HEK293 (cell line): ENCODE measurements at regions not wholly inside any gene's neighbourhood (a gene's known extent, or its start where the extent isn't known, plus 50 kb on each side); places are given as distances from the start of the nearest gene placed in this dataset.

Experiments
- CTCF ChIA-PET: fragments of 350-600 bp; formaldehyde crosslinking; extraction: SDS; loops from one replicate; lab custom pipeline; 2021; ENCODE audit warnings: antibody characterized with exemption; lab: Yijun Ruan, JAX
- POLR2A ChIA-PET: fragments of 300-600 bp; formaldehyde crosslinking; extraction: SDS; loops from one replicate; lab custom pipeline; 2020; ENCODE audit warnings: antibody characterized with exemption, inconsistent platforms; lab: Yijun Ruan, JAX
- H3K27ac ChIP-seq: fragments of 200-500 bp; sonication (Bioruptor generic); 2 replicates; pipeline ENCODE4 v1.5.1; 2014; ENCODE audit warnings: low read depth, low read length, control low read depth, inconsistent platforms; ENCODE audit errors: extremely low read depth
- H3K36me3 ChIP-seq, 2 experiments: fragments of 200-500 bp in 1 of 2; sonication (Bioruptor generic) in 1 of 2; 1 replicate in 1 of 2; 2 replicates in 1 of 2; pipeline ENCODE4 v1.5.1; 2014 to 2017; ENCODE audit warnings: inconsistent platforms in 2 of 2, low read length in 2 of 2; ENCODE audit not compliant: control insufficient read depth in 2 of 2, insufficient read depth in 1 of 2
- H3K4me1 ChIP-seq: fragments of 200-500 bp; sonication (Bioruptor generic); 2 replicates; pipeline ENCODE4 v1.5.1; 2014; ENCODE audit warnings: mild to moderate bottlenecking, low read length, inconsistent platforms; ENCODE audit not compliant: control insufficient read depth, insufficient read depth
- H3K4me3 ChIP-seq: 2 replicates; pipeline ENCODE4 v1.5.1; 2011; ENCODE audit warnings: low read depth, mild to moderate bottlenecking, control low read depth, low read length, moderate library complexity
- H3K9me3 ChIP-seq: fragments of 200-500 bp; sonication (Bioruptor generic); 2 replicates; pipeline ENCODE4 v1.5.1; 2014; ENCODE audit warnings: low read depth, low read length, inconsistent platforms; ENCODE audit not compliant: control insufficient read depth, insufficient read depth
- FEZF1 ChIP-seq: fragments of 450-650 bp; formaldehyde crosslinking; IDR thresholded peaks from 2 replicates; pipeline ENCODE4 v1.5.1; 2016; ENCODE audit warnings: missing biosample characterization, missing genetic modification characterization
- GLI2 ChIP-seq: fragments of 450-650 bp; formaldehyde crosslinking; IDR thresholded peaks from 2 replicates; pipeline ENCODE4; 2017; ENCODE audit warnings: missing biosample characterization, missing genetic modification characterization, low read depth, borderline replicate concordance
- IKZF3 ChIP-seq: fragments of 450-650 bp; IDR thresholded peaks from 2 replicates; pipeline ENCODE4 v1.5.0; 2018; ENCODE audit warnings: missing biosample characterization, mild to moderate bottlenecking, missing genetic modification characterization, moderate library complexity
- KLF9 ChIP-seq: fragments of 450-650 bp; formaldehyde crosslinking; IDR thresholded peaks from 2 replicates; pipeline ENCODE4 v1.5.1; 2016; ENCODE audit warnings: missing biosample characterization, missing genetic modification characterization, low read depth
- RBAK ChIP-seq: fragments of 450-650 bp; formaldehyde crosslinking; IDR thresholded peaks from 2 replicates; pipeline ENCODE4 v1.5.1; 2016; ENCODE audit warnings: missing biosample characterization, missing genetic modification characterization
- SCRT1 ChIP-seq: fragments of 450-650 bp; formaldehyde crosslinking; IDR thresholded peaks from 2 replicates; pipeline ENCODE4 v1.5.1; 2016; ENCODE audit warnings: missing biosample characterization, missing genetic modification characterization, borderline replicate concordance
- WT1 ChIP-seq: fragments of 450-650 bp; formaldehyde crosslinking; IDR thresholded peaks from 2 replicates; pipeline ENCODE4 v1.5.1; 2016; ENCODE audit warnings: missing biosample characterization, missing genetic modification characterization
- ZBTB20 ChIP-seq: fragments of 450-650 bp; formaldehyde crosslinking; IDR thresholded peaks from 2 replicates; pipeline ENCODE4 v1.5.1; 2016; ENCODE audit warnings: missing biosample characterization, missing genetic modification characterization
- ZFP37 ChIP-seq: fragments of 450-650 bp; formaldehyde crosslinking; IDR thresholded peaks from 2 replicates; pipeline ENCODE4 v1.5.1; 2016; ENCODE audit warnings: missing biosample characterization, missing genetic modification characterization
- ZNF112 ChIP-seq: fragments of 450-650 bp; formaldehyde crosslinking; IDR thresholded peaks from 2 replicates; pipeline ENCODE4 v1.5.0; 2017; ENCODE audit warnings: missing biosample characterization, missing genetic modification characterization
- ZNF132 ChIP-seq: fragments of 450-650 bp; formaldehyde crosslinking; IDR thresholded peaks from 2 replicates; pipeline ENCODE4 v1.5.1; 2017; ENCODE audit warnings: missing biosample characterization, missing genetic modification characterization, borderline replicate concordance
- ZNF146 ChIP-seq: fragments of 450-650 bp; formaldehyde crosslinking; IDR thresholded peaks from 2 replicates; pipeline ENCODE4 v1.5.1; 2016; ENCODE audit warnings: missing biosample characterization, missing genetic modification characterization
- ZNF155 ChIP-seq: fragments of 450-650 bp; formaldehyde crosslinking; IDR thresholded peaks from 2 replicates; pipeline ENCODE4 v1.5.1; 2016; ENCODE audit warnings: missing biosample characterization, missing genetic modification characterization
- ZNF175 ChIP-seq: fragments of 450-650 bp; formaldehyde crosslinking; IDR thresholded peaks from 2 replicates; pipeline ENCODE4 v1.5.1; 2016; ENCODE audit warnings: missing biosample characterization, missing genetic modification characterization
- ZNF19 ChIP-seq: fragments of 450-650 bp; formaldehyde crosslinking; IDR thresholded peaks from 2 replicates; pipeline ENCODE4; 2016; ENCODE audit warnings: missing biosample characterization, missing genetic modification characterization, low read depth
- ZNF202 ChIP-seq: fragments of 450-650 bp; formaldehyde crosslinking; IDR thresholded peaks from 2 replicates; pipeline ENCODE4 v1.5.1; 2016; ENCODE audit warnings: missing biosample characterization, missing genetic modification characterization, borderline replicate concordance
- ZNF214 ChIP-seq: fragments of 450-650 bp; formaldehyde crosslinking; IDR thresholded peaks from 2 replicates; pipeline ENCODE4 v1.5.1; 2017; ENCODE audit warnings: missing biosample characterization, mild to moderate bottlenecking, missing genetic modification characterization, borderline replicate concordance
- ZNF362 ChIP-seq: fragments of 450-650 bp; formaldehyde crosslinking; IDR thresholded peaks from 2 replicates; pipeline ENCODE4 v1.5.1; 2016; ENCODE audit warnings: missing biosample characterization, missing genetic modification characterization
- ZNF391 ChIP-seq: fragments of 450-650 bp; formaldehyde crosslinking; IDR thresholded peaks from 2 replicates; pipeline ENCODE4 v1.5.1; 2016; ENCODE audit warnings: low read depth, missing biosample characterization, missing genetic modification characterization, borderline replicate concordance
- ZNF433 ChIP-seq: fragments of 450-650 bp; formaldehyde crosslinking; IDR thresholded peaks from 2 replicates; pipeline ENCODE4 v1.5.1; 2016; ENCODE audit warnings: missing biosample characterization, missing genetic modification characterization, low read depth
- ZNF529 ChIP-seq: fragments of 450-650 bp; formaldehyde crosslinking; IDR thresholded peaks from 2 replicates; pipeline ENCODE4 v1.5.1; 2017; ENCODE audit warnings: missing genetic modification characterization, missing biosample characterization; ENCODE audit not compliant: insufficient replicate concordance
- ZNF580 ChIP-seq: fragments of 450-650 bp; formaldehyde crosslinking; IDR thresholded peaks from 2 replicates; pipeline ENCODE4 v1.5.1; 2016; ENCODE audit warnings: missing biosample characterization, missing genetic modification characterization
- ZNF621 ChIP-seq: fragments of 450-650 bp; formaldehyde crosslinking; IDR thresholded peaks from 2 replicates; pipeline ENCODE4 v1.5.1; 2017; ENCODE audit warnings: missing biosample characterization, missing genetic modification characterization
- ZNF626 ChIP-seq: fragments of 450-650 bp; sonication (Bioruptor Pico); formaldehyde crosslinking; IDR thresholded peaks from 2 replicates; pipeline ENCODE4 v1.5.1; 2018; ENCODE audit warnings: missing biosample characterization, missing genetic modification characterization, inconsistent platforms
- ZNF629 ChIP-seq: fragments of 450-650 bp; formaldehyde crosslinking; IDR thresholded peaks from 2 replicates; pipeline ENCODE4 v1.5.1; 2017; ENCODE audit warnings: missing biosample characterization, missing genetic modification characterization
- ZNF639 ChIP-seq: fragments of 450-650 bp; formaldehyde crosslinking; IDR thresholded peaks from 2 replicates; pipeline ENCODE4 v1.5.1; 2016; ENCODE audit warnings: missing biosample characterization, missing genetic modification characterization
- ZNF654 ChIP-seq: fragments of 450-650 bp; formaldehyde crosslinking; IDR thresholded peaks from 2 replicates; pipeline ENCODE4 v1.5.1; 2016; ENCODE audit warnings: low read depth, missing biosample characterization, missing genetic modification characterization
- ZNF791 ChIP-seq: fragments of 450-650 bp; formaldehyde crosslinking; IDR thresholded peaks from 2 replicates; pipeline ENCODE4 v1.5.1; 2016; ENCODE audit warnings: missing biosample characterization, missing genetic modification characterization
- ZSCAN18 ChIP-seq: fragments of 450-650 bp; formaldehyde crosslinking; IDR thresholded peaks from 2 replicates; pipeline ENCODE4 v1.5.1; 2016; ENCODE audit warnings: missing biosample characterization, missing genetic modification characterization
- ZSCAN23 ChIP-seq: fragments of 450-650 bp; formaldehyde crosslinking; IDR thresholded peaks from 2 replicates; pipeline ENCODE4 v1.5.1; 2016; ENCODE audit warnings: missing biosample characterization, missing genetic modification characterization

- POLR2A ChIA-PET: no interaction called here
- H3K9me3 ChIP-seq: no peaks in the 10 kb centered on the region
- no peaks in the 10 kb centered on the region for H3K4me1 ChIP-seq
- TF ChIP-seq FEZF1 (no peak), ZSCAN18 (tag by site-specific recombination) (no peak), RBAK (no peak), ZNF391 (tag by site-specific recombination) (no peak), ZNF19 (no peak), ZNF580 (no peak), ZNF146 (tag by site-specific recombination) (no peak), KLF9 (no peak)
- no peak overlapping the region for H3K4me3 ChIP-seq
- no peaks in the 10 kb centered on the region for H3K36me3 ChIP-seq
- H3K27ac ChIP-seq: no peak overlapping the region
- CTCF ChIA-PET: no interaction called here
These were observed 1095.3 kb downstream of the TTLL7 start for GRCh38 chr1:82903626-82904025.

- POLR2A ChIA-PET: no interaction called here
- H3K27ac ChIP-seq: no peak overlapping the region
- H3K4me1 ChIP-seq: no peaks in the 10 kb centered on the region
- H3K36me3 ChIP-seq: no peaks in the 10 kb centered on the region
- TF ChIP-seq GLI2 (tag by site-specific recombination) (no peak), ZNF433 (tag by site-specific recombination) (no peak), ZSCAN18 (tag by site-specific recombination) (no peak), WT1 (tag by site-specific recombination) (no peak), ZNF654 (tag by site-specific recombination) (no peak), ZSCAN23 (tag by site-specific recombination) (no peak), ZNF791 (tag by site-specific recombination) (no peak), ZNF202 (tag by site-specific recombination) (no peak), ZBTB20 (tag by site-specific recombination) (no peak)
- H3K9me3 ChIP-seq: no peaks in the 10 kb centered on the region
- CTCF ChIA-PET: no interaction called here
- H3K4me3 ChIP-seq: no peak overlapping the region
These were observed 1097.4 kb downstream of the TTLL7 start for GRCh38 chr1:82901561-82901960.

- H3K4me1 ChIP-seq: no peaks in the 10 kb centered on the region
- no peak overlapping the region for H3K27ac ChIP-seq
- ChIA-PET POLR2A (no interaction called here), CTCF (no interaction called here)
- no peak overlapping the region for H3K4me3 ChIP-seq
- no peaks in the 10 kb centered on the region for H3K36me3 ChIP-seq
- no peaks in the 10 kb centered on the region for H3K9me3 ChIP-seq
- no peak for TF ChIP-seq ZNF214
- TF ChIP-seq ZNF621: no peak
- no peak for TF ChIP-seq IKZF3 (tag by site-specific recombination)
- TF ChIP-seq ZNF362 (tag by site-specific recombination): no peak
- TF ChIP-seq ZNF112 (tag by site-specific recombination): no peak
- no peak for TF ChIP-seq ZNF155
- TF ChIP-seq ZNF639: no peak
- no peak for TF ChIP-seq ZNF132 (tag by site-specific recombination)
- no peak for TF ChIP-seq ZNF629 (tag by site-specific recombination)
- no peak for TF ChIP-seq ZFP37
- no peak for TF ChIP-seq ZNF175 (tag by site-specific recombination)
- TF ChIP-seq ZNF791 (tag by site-specific recombination): no peak
- no peak for TF ChIP-seq ZNF626 (tag by site-specific recombination)
- TF ChIP-seq FEZF1: no peak
- no peak for TF ChIP-seq ZNF529 (tag by site-specific recombination)
- no peak for TF ChIP-seq SCRT1 (tag by site-specific recombination)
These were observed 1097.8 kb downstream of the TTLL7 start for GRCh38 chr1:82901118-82901517.
